ENCODE measurements at regions not wholly inside any gene's neighbourhood (a gene's known extent, or its start where the extent isn't known, plus 50 kb on each side); places are given as distances from the start of the nearest gene placed in this dataset.

- TF ChIP-seq POLR2AphosphoS5 (IDR thresholded peaks at IDR 0.05; ENCODE audit: borderline replicate concordance, low read depth, low read length) (no peak), EZH2 (IDR thresholded peaks at IDR 0.05) (no peak)
These were observed 255.7 kb upstream of the RGMB start for GRCh38 chr5:98517560-98518366.

Data from SK-N-MC (cell line).